ENCODE measurements at regions not wholly inside any gene's neighbourhood (a gene's known extent, or its start where the extent isn't known, plus 50 kb on each side); places are given as distances from the start of the nearest gene placed in this dataset.

DNA sequence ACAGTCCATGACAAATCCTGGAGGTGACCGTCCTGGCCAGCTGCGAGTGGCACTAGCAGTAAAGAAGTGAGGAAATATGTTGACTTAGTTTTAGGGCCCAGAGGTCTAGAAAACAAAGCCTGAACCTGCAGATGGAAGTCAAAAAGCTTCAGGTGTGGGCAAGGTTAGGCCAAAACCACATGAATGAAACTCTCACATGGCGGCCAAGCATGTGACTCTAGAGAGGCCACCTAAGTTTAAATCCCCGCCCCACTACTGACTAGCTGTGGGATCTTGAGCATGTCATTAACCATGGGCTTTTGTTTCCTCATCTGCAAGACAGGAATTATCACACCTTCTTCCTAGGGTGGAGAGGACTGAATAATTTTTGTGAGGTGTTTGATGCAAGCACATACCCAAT, 148.2 kb upstream of the DAB1 start:
- TF ChIP-seq, protein P1, sequence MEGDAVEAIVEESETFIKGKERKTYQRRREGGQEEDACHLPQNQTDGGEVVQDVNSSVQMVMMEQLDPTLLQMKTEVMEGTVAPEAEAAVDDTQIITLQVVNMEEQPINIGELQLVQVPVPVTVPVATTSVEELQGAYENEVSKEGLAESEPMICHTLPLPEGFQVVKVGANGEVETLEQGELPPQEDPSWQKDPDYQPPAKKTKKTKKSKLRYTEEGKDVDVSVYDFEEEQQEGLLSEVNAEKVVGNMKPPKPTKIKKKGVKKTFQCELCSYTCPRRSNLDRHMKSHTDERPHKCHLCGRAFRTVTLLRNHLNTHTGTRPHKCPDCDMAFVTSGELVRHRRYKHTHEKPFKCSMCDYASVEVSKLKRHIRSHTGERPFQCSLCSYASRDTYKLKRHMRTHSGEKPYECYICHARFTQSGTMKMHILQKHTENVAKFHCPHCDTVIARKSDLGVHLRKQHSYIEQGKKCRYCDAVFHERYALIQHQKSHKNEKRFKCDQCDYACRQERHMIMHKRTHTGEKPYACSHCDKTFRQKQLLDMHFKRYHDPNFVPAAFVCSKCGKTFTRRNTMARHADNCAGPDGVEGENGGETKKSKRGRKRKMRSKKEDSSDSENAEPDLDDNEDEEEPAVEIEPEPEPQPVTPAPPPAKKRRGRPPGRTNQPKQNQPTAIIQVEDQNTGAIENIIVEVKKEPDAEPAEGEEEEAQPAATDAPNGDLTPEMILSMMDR (conservative IDR thresholded peaks at IDR 0.05 in 1 of 2, IDR thresholded peaks at IDR 0.05 in 1 of 2; ENCODE audit: extremely low read depth in 1 of 2, insufficient read depth in 1 of 2, low read depth in 1 of 2, low read length in 2 of 2), result no peak
- no peak for TF ChIP-seq EZH2 (IDR thresholded peaks at IDR 0.05; ENCODE audit: borderline replicate concordance, low read length)

All from mammary epithelial cell (primary cell).